ENCODE measurements at regions not wholly inside any gene's neighbourhood (a gene's known extent, or its start where the extent isn't known, plus 50 kb on each side); places are given as distances from the start of the nearest gene placed in this dataset.

DNA sequence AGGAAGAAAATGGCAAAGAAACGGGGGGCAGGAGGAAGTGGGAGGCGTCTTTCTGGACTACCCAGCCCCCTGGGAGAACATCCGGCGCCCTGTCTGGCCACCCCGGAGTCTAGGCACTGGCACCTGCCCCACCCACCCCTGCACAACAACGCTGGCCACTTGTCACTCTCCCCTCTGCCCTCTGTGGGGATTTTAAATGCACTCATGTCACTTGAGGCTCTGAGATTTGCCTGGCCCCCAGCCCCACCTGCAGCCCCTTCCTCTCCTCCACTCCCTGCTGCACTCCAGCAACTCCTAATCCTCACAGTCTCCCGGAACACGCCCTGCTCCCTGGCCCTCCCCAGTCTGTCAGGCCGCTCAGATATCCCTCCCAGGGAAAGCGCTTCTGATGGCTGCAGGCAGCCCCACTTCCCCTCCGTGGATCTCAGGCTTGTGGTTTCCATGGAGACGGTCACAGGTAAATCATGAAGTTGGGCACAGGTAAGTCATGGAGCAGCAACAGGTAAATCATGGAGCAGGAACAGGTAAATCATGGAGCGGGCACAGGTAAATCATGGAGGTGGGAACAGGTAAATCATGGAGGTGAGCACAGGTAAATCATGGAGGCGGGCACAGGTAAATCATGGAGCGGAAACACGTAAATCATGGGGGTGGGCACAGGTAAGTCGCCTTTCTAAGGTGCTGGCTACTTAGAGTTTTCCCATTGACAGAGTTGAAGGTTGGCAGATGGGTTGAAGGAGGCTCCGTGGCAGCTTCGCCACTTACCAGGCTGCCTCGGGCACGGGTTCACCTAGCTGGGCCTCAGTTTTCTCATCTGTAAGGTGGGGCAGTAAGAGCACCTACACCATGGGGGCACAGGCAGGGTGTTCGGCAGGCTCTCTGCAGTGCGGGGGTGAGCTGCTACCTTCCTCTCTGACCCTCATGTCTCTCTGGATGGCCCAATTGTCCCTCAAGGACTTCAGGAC lies 79.0 kb upstream of the SHISAL1 start:
- TF ChIP-seq, protein P1, sequence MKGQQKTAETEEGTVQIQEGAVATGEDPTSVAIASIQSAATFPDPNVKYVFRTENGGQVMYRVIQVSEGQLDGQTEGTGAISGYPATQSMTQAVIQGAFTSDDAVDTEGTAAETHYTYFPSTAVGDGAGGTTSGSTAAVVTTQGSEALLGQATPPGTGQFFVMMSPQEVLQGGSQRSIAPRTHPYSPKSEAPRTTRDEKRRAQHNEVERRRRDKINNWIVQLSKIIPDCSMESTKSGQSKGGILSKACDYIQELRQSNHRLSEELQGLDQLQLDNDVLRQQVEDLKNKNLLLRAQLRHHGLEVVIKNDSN (IDR thresholded peaks at IDR 0.05; ENCODE audit: borderline replicate concordance, low read depth) = no peak
- no peak for TF ChIP-seq RCOR1 (IDR thresholded peaks at IDR 0.05; ENCODE audit: low read length)
- no peak for TF ChIP-seq EZH2phosphoT487 (IDR thresholded peaks at IDR 0.05; ENCODE audit: borderline replicate concordance, low read depth)
- TF ChIP-seq, protein P2, sequence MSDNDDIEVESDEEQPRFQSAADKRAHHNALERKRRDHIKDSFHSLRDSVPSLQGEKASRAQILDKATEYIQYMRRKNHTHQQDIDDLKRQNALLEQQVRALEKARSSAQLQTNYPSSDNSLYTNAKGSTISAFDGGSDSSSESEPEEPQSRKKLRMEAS (IDR thresholded peaks at IDR 0.05; ENCODE audit: low read depth) = no peak
- TF ChIP-seq, protein P3, sequence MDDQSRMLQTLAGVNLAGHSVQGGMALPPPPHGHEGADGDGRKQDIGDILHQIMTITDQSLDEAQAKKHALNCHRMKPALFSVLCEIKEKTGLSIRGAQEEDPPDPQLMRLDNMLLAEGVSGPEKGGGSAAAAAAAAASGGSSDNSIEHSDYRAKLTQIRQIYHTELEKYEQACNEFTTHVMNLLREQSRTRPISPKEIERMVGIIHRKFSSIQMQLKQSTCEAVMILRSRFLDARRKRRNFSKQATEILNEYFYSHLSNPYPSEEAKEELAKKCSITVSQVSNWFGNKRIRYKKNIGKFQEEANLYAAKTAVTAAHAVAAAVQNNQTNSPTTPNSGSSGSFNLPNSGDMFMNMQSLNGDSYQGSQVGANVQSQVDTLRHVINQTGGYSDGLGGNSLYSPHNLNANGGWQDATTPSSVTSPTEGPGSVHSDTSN (IDR thresholded peaks at IDR 0.05) = no peak
- no peak for TF ChIP-seq POLR2AphosphoS5 (IDR thresholded peaks at IDR 0.05; ENCODE audit: low read depth, low read length)
- TF ChIP-seq SMC3 (IDR thresholded peaks at IDR 0.05; ENCODE audit: low read depth, low read length) = no peak
- TF ChIP-seq, protein P4, sequence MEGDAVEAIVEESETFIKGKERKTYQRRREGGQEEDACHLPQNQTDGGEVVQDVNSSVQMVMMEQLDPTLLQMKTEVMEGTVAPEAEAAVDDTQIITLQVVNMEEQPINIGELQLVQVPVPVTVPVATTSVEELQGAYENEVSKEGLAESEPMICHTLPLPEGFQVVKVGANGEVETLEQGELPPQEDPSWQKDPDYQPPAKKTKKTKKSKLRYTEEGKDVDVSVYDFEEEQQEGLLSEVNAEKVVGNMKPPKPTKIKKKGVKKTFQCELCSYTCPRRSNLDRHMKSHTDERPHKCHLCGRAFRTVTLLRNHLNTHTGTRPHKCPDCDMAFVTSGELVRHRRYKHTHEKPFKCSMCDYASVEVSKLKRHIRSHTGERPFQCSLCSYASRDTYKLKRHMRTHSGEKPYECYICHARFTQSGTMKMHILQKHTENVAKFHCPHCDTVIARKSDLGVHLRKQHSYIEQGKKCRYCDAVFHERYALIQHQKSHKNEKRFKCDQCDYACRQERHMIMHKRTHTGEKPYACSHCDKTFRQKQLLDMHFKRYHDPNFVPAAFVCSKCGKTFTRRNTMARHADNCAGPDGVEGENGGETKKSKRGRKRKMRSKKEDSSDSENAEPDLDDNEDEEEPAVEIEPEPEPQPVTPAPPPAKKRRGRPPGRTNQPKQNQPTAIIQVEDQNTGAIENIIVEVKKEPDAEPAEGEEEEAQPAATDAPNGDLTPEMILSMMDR (IDR thresholded peaks at IDR 0.05) = no peak
- TF ChIP-seq, protein P5, sequence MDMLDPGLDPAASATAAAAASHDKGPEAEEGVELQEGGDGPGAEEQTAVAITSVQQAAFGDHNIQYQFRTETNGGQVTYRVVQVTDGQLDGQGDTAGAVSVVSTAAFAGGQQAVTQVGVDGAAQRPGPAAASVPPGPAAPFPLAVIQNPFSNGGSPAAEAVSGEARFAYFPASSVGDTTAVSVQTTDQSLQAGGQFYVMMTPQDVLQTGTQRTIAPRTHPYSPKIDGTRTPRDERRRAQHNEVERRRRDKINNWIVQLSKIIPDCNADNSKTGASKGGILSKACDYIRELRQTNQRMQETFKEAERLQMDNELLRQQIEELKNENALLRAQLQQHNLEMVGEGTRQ (IDR thresholded peaks at IDR 0.05; ENCODE audit: borderline replicate concordance, low read depth, low read length) = no peak
- TF ChIP-seq NRF1 (IDR thresholded peaks at IDR 0.05; ENCODE audit: low read depth, low read length) = no peak
- TF ChIP-seq TAF1 (IDR thresholded peaks at IDR 0.05; ENCODE audit: borderline replicate concordance, low read depth, low read length) = no peak
- no peak for TF ChIP-seq MEF2A (IDR thresholded peaks at IDR 0.05; ENCODE audit: borderline replicate concordance, low read depth)
- no peak for TF ChIP-seq ELF1 (IDR thresholded peaks at IDR 0.05)

Data from SK-N-SH (cell line).